ENCODE measurements at regions not wholly inside any gene's neighbourhood (a gene's known extent, or its start where the extent isn't known, plus 50 kb on each side); places are given as distances from the start of the nearest gene placed in this dataset.

- no peak for TF ChIP-seq POLR2AphosphoS5 (IDR thresholded peaks at IDR 0.05; ENCODE audit: low read depth, low read length)
- no peak for TF ChIP-seq POLR2A (IDR thresholded peaks at IDR 0.05; ENCODE audit: low read depth, low read length)
Measured at GRCh38 chr2:183872131-183872530, 726.2 kb upstream of the ZNF804A start.
